PFSK-1 (cell line): ENCODE measurements at regions not wholly inside any gene's neighbourhood (a gene's known extent, or its start where the extent isn't known, plus 50 kb on each side); places are given as distances from the start of the nearest gene placed in this dataset.

Experiments used
- FOXP2 ChIP-seq: optimal IDR thresholded peaks from 2 replicates; pipeline ENCODE3; 2011; ENCODE audit warnings: borderline replicate concordance, control low read depth, inconsistent platforms; ENCODE audit not compliant: insufficient read depth; ENCODE audit errors: extremely low read length, extremely low read depth
- POLR2AphosphoS5 ChIP-seq: IDR thresholded peaks from 2 replicates; pipeline ENCODE4 v1.6.1; 2012; ENCODE audit warnings: low read depth, mild to moderate bottlenecking, control low read depth, low read length, moderate library complexity
- SIN3A ChIP-seq: IDR thresholded peaks from 2 replicates; pipeline ENCODE4 v1.6.1; 2012; ENCODE audit warnings: mild to moderate bottlenecking, low read length, moderate library complexity, borderline replicate concordance; ENCODE audit not compliant: insufficient read depth
- TAF1 ChIP-seq: IDR thresholded peaks from 2 replicates; pipeline ENCODE4 v1.6.1; 2012; ENCODE audit warnings: low read length, control low read depth, borderline replicate concordance; ENCODE audit not compliant: insufficient read depth
- TF ChIP-seq, protein P1 (sequence below), 2 experiments: IDR thresholded peaks; 2 replicates each; pipeline versions ENCODE4 v1.6.1 to v1.8.0; 2011 to 2012; ENCODE audit warnings: low read depth in 2 of 2, low read length in 2 of 2, control low read depth in 1 of 2, inconsistent platforms in 1 of 2, mild to moderate bottlenecking in 1 of 2, moderate library complexity in 1 of 2; ENCODE audit not compliant: insufficient read depth in 1 of 2

DNA sequence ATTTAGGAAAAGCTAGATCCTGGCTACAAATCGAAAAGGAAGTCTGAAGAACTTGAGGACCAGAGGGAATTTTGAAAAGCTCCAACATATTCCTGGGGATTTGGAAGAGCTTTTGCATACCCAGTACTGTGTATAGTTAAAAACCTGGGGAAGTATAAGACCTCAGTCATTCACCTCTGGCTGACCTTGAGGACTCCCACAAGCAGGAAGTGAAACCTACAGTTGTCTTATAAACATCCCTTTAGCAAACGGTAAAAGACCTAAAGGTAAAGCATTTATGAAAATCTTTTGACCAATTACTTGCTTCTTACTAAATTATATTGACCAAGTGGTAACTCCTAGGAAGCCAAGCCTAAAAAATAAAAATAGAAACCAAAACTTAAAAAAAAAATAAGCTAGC is 175.0 kb downstream of the HAO1 start:
- no peak for TF ChIP-seq POLR2AphosphoS5
- TF ChIP-seq SIN3A, result no peak
- TF ChIP-seq TAF1, result no peak
- TF ChIP-seq, protein P1, sequence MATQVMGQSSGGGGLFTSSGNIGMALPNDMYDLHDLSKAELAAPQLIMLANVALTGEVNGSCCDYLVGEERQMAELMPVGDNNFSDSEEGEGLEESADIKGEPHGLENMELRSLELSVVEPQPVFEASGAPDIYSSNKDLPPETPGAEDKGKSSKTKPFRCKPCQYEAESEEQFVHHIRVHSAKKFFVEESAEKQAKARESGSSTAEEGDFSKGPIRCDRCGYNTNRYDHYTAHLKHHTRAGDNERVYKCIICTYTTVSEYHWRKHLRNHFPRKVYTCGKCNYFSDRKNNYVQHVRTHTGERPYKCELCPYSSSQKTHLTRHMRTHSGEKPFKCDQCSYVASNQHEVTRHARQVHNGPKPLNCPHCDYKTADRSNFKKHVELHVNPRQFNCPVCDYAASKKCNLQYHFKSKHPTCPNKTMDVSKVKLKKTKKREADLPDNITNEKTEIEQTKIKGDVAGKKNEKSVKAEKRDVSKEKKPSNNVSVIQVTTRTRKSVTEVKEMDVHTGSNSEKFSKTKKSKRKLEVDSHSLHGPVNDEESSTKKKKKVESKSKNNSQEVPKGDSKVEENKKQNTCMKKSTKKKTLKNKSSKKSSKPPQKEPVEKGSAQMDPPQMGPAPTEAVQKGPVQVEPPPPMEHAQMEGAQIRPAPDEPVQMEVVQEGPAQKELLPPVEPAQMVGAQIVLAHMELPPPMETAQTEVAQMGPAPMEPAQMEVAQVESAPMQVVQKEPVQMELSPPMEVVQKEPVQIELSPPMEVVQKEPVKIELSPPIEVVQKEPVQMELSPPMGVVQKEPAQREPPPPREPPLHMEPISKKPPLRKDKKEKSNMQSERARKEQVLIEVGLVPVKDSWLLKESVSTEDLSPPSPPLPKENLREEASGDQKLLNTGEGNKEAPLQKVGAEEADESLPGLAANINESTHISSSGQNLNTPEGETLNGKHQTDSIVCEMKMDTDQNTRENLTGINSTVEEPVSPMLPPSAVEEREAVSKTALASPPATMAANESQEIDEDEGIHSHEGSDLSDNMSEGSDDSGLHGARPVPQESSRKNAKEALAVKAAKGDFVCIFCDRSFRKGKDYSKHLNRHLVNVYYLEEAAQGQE (IDR thresholded peaks at IDR 0.05; ENCODE audit: insufficient read depth in 1 of 2, low read depth in 2 of 2, low read length in 2 of 2), result no peak
- no peak for TF ChIP-seq FOXP2
